B cell (primary cell): ENCODE measurements at regions not wholly inside any gene's neighbourhood (a gene's known extent, or its start where the extent isn't known, plus 50 kb on each side); places are given as distances from the start of the nearest gene placed in this dataset.

Experiments used
- ATAC-seq: fragments of 200-7000 bp; cut with Tn5 transposase; one replicate; pipeline ENCODE4 v1.10.0; 2021; ENCODE audit warnings: low read depth, mild to moderate bottlenecking, moderate number of reproducible peaks, moderate library complexity
- CTCF ChIA-PET: fragments of 350-600 bp; sonication (Branson Sonifier 250); formaldehyde crosslinking; loops from one replicate; lab custom pipeline; 2021; ENCODE audit warnings: antibody characterized with exemption, inconsistent platforms; lab: Charles Lee
- POLR2A ChIA-PET: fragments of 350-600 bp; sonication (Branson Sonifier 250); formaldehyde crosslinking; loops from one replicate; lab custom pipeline; 2021; ENCODE audit warnings: antibody characterized with exemption; lab: Charles Lee
- DNase-seq: peaks from one replicate; pipeline ENCODE4 v3.0.0; 2013
- H2AFZ ChIP-seq: 2 replicates; pipeline ENCODE4 v1.6.1; 2012; ENCODE audit warnings: mild to moderate bottlenecking, low read depth, low read length; ENCODE audit not compliant: insufficient read depth, poor library complexity, severe bottlenecking
- H3K27ac ChIP-seq, 2 donors: 1 replicate in 1 of 2; 2 replicates in 1 of 2; pipeline ENCODE4 v1.5.1; 2012 to 2013; ENCODE audit warnings: low read length in 2 of 2, mild to moderate bottlenecking in 2 of 2, moderate library complexity in 1 of 2
- H3K27me3 ChIP-seq, 4 experiments: fragments of 200-600 bp in 1 of 4; sonication (generic) in 1 of 4; replicated peaks in 1 of 4; 1 replicate in 2 of 4; 2 replicates in 2 of 4; pipeline versions ENCODE4 v1.6.1 to v1.7.0; 2013 to 2016; ENCODE audit warnings: low read length in 3 of 4, mild to moderate bottlenecking in 2 of 4, mixed read lengths in 1 of 4, moderate library complexity in 1 of 4; ENCODE audit not compliant: insufficient read depth in 4 of 4, control insufficient read depth in 3 of 4; ENCODE audit errors: control extremely low read depth in 1 of 4
- H3K36me3 ChIP-seq, 2 experiments: replicated peaks in 1 of 2; 1 replicate in 1 of 2; 2 replicates in 1 of 2; pipeline versions ENCODE4 v1.6.1 to v1.7.1; 2013; ENCODE audit warnings: low read length in 1 of 2; ENCODE audit not compliant: insufficient read depth in 2 of 2, control insufficient read depth in 1 of 2; ENCODE audit errors: control extremely low read depth in 1 of 2, extremely low read depth in 1 of 2
- H3K4me1 ChIP-seq, 2 donors: fragments of 200-600 bp in 1 of 2; sonication (generic) in 1 of 2; 1 replicate in 1 of 2; 2 replicates in 1 of 2; pipeline versions ENCODE4 v1.5.1 to v1.6.1; 2013 to 2017; ENCODE audit warnings: low read length in 2 of 2; ENCODE audit not compliant: control insufficient read depth in 2 of 2, insufficient read depth in 2 of 2
- H3K4me2 ChIP-seq: replicated peaks from 2 replicates; pipeline ENCODE3; 2012; ENCODE audit warnings: mild to moderate bottlenecking, low read depth, low read length; ENCODE audit not compliant: poor library complexity, severe bottlenecking
- H3K4me3 ChIP-seq, 5 experiments: fragments of 200-600 bp in 1 of 5; sonication (generic) in 1 of 5; 1 replicate in 3 of 5; 2 replicates in 2 of 5; pipeline versions ENCODE4 v1.5.1 to v1.7.0; 2011 to 2016; ENCODE audit warnings: low read length in 4 of 5, mild to moderate bottlenecking in 4 of 5, low read depth in 2 of 5, control low read depth in 1 of 5, moderate library complexity in 1 of 5; ENCODE audit not compliant: insufficient read depth in 1 of 5; ENCODE audit errors: control extremely low read depth in 1 of 5, extremely low read depth in 1 of 5
- H3K79me2 ChIP-seq: fragments of 200-600 bp; sonication (generic); one replicate; pipeline ENCODE4 v1.6.0; 2016; ENCODE audit warnings: low read length; ENCODE audit not compliant: control insufficient read depth, insufficient read depth
- H3K9ac ChIP-seq: fragments of 200-600 bp; sonication (generic); 2 replicates; pipeline ENCODE4 v1.6.1; 2017; ENCODE audit warnings: mild to moderate bottlenecking, low read length, moderate library complexity
- H3K9me3 ChIP-seq, 3 donors: one replicate each; pipeline versions ENCODE4 v1.6.1 to v1.7.1; 2013; ENCODE audit warnings: low read length in 2 of 3; ENCODE audit not compliant: control insufficient read depth in 2 of 3, insufficient read depth in 1 of 3; ENCODE audit errors: control extremely low read depth in 1 of 3
- H4K20me1 ChIP-seq: 2 replicates; pipeline ENCODE4 v1.6.0; 2012; ENCODE audit warnings: mild to moderate bottlenecking, low read length; ENCODE audit not compliant: insufficient read depth, control insufficient read depth, poor library complexity, severe bottlenecking
- H3K27ac Mint-ChIP-seq: one replicate; pipeline ENCODE4 v1.8.0; 2021; ENCODE audit warnings: mixed read lengths
- H3K27me3 Mint-ChIP-seq: one replicate; pipeline ENCODE4 v1.8.0; 2021; ENCODE audit warnings: mixed read lengths
- H3K4me1 Mint-ChIP-seq: one replicate; pipeline ENCODE4 v1.8.0; 2021; ENCODE audit warnings: mixed read lengths
- H3K4me3 Mint-ChIP-seq: one replicate; pipeline ENCODE4 v1.8.0; 2021; ENCODE audit warnings: mixed read lengths
- H3K9me3 Mint-ChIP-seq: one replicate; pipeline ENCODE4 v1.8.0; 2022; ENCODE audit warnings: mixed read lengths; ENCODE audit not compliant: insufficient read depth
- CTCF ChIP-seq: fragments of 200-600 bp; IDR thresholded peaks from one replicate; pipeline ENCODE4 v1.8.0; 2022; ENCODE audit warnings: antibody characterized with exemption, mild to moderate bottlenecking
- EZH2 ChIP-seq: IDR thresholded peaks from 2 replicates; pipeline ENCODE4 v1.6.1; 2012; ENCODE audit warnings: borderline replicate concordance, low read depth, mild to moderate bottlenecking, moderate library complexity, low read length; ENCODE audit not compliant: insufficient read depth, poor library complexity, severe bottlenecking
- WGBS: methylation state at CpG from one replicate; pipeline ENCODE4 v1.1.5; 2013; ENCODE audit warnings: missing lambda C conversion rate; ENCODE audit not compliant: insufficient coverage; 5-methylcytosine and 5-hydroxymethylcytosine counted together
- intact Hi-C: fragments of 100-400 bp; cut with micrococcal nuclease; formaldehyde crosslinking; loops from one replicate; pipeline ENCODE4 v1.10.0; 2022

GRCh38 chr10:129018511-129018910, 448.5 kb upstream of the MGMT start:
- Mint-ChIP-seq H3K27me3 (peaks cover 4% of the 10 kb centered on the region), H3K4me1 (no peaks in the 10 kb centered on the region), H3K4me3 (no peak overlapping the region), H3K9me3 (no peaks in the 10 kb centered on the region), H3K27ac (no peak overlapping the region)
- no peaks in the 10 kb centered on the region for H3K79me2 ChIP-seq
- H2AFZ ChIP-seq, result no peak overlapping the region
- no peaks in the 10 kb centered on the region for H4K20me1 ChIP-seq
- 93% methylated on average over 6 of the region's 6 CpGs for WGBS
- no peaks in the 10 kb centered on the region for H3K27me3 ChIP-seq
- ATAC-seq (no peak), DNase-seq (no peak)
- H3K36me3 ChIP-seq, result no peaks in the 10 kb centered on the region
- H3K9me3 ChIP-seq, result peaks cover 0 to 3% (median 0%) of the 10 kb centered on the region in 3 donors
- H3K4me2 ChIP-seq, result no peak overlapping the region
- no peak for TF ChIP-seq CTCF
- TF ChIP-seq EZH2, result no peak
- intact Hi-C loops, result no loop called here
- H3K27ac ChIP-seq, result no peak overlapping the region
- ChIA-PET POLR2A (no interaction called here), CTCF (no interaction called here)
- H3K4me1 ChIP-seq, result no peaks in the 10 kb centered on the region
- H3K4me3 ChIP-seq, result no peak overlapping the region
- no peak overlapping the region for H3K9ac ChIP-seq

GRCh38 chr10:129020651-129021330, 446.2 kb upstream of the MGMT start:
- H2AFZ ChIP-seq, result no peak overlapping the region
- H3K4me2 ChIP-seq, result no peak overlapping the region
- H3K27me3 ChIP-seq, result no peaks in the 10 kb centered on the region
- H3K4me3 ChIP-seq, result no peak overlapping the region
- intact Hi-C loops, result no loop called here
- CTCF ChIA-PET, result no interaction called here
- no peak for TF ChIP-seq EZH2
- no peak for ATAC-seq
- 100% methylated on average over 1 of the region's 8 CpGs for WGBS
- peaks cover 0 to 3% (median 0%) of the 10 kb centered on the region in 3 donors for H3K9me3 ChIP-seq
- Mint-ChIP-seq H3K9me3 (no peaks in the 10 kb centered on the region), H3K4me3 (no peak overlapping the region), H3K27ac (no peak overlapping the region), H3K27me3 (peaks cover 4% of the 10 kb centered on the region), H3K4me1 (no peaks in the 10 kb centered on the region)
- H3K27ac ChIP-seq, result no peak overlapping the region
- H3K79me2 ChIP-seq, result no peaks in the 10 kb centered on the region
- POLR2A ChIA-PET, result no interaction called here
- no peak for DNase-seq
- H3K4me1 ChIP-seq, result no peaks in the 10 kb centered on the region
- H3K36me3 ChIP-seq, result no peaks in the 10 kb centered on the region
- no peak overlapping the region for H3K9ac ChIP-seq
- H4K20me1 ChIP-seq, result no peaks in the 10 kb centered on the region
